DMS114 treated with DMSO at 0.1 percent for 48 hours (cell line): ENCODE measurements at regions not wholly inside any gene's neighbourhood (a gene's known extent, or its start where the extent isn't known, plus 50 kb on each side); places are given as distances from the start of the nearest gene placed in this dataset.
A peak's percentile ranks its signal among the peaks of the same experiment; 100 is the strongest.

Experiments used
- DNase-seq: peaks from one replicate; lab custom pipeline; 2025; ENCODE audit not compliant: unreplicated experiment; lab: John Stamatoyannopoulos, UW

GRCh38 chr7:25850735-25851134 lies 301.3 kb upstream of the NFE2L3 start:
- DNase-seq = no peak

DNA sequence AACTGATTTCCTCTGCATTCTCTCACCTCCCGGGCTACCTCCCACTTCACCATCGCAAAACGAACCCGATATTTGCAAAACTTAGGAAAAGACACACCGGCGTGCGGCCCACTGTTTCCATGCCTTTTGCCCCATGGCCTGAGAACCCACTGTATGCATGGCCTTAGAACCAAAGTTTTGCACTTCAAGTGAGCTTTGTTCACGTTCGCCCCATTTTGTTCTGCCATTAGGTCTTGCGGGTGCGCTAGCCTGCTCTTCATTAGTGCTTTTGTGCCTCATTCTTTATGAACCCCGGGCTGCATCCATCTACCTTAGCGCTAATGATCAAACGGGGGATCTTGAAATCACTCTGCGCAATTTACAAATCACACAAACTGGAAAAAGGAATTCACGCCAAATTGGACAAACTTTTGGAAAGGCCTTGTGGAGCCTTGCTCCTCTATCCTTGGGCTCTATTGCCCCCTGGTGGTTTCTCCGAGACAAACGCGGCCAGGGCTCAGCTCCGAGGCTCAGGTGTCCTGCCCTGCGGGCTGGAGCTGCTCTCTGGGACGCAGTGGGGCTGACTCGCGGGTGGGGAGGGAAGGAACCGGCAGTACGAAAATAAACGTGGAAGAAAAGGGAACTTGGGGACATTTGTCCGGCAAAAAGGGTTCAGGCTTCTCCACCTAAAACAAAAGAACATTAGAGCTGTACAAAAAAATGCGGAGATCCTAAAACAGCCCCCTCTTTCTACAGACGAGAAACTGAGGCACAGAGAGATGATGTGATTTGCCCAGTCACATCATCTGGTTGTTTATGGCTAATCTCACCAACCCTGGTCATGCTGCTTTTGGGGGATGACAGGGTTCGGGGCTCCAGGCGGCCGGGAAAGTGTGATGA lies 300.4 kb upstream of the NFE2L3 start:
- DNase-seq = peak; percentile 49

- no peak for DNase-seq
These were observed 299.6 kb upstream of the NFE2L3 start for GRCh38 chr7:25852211-25852938.

DNA sequence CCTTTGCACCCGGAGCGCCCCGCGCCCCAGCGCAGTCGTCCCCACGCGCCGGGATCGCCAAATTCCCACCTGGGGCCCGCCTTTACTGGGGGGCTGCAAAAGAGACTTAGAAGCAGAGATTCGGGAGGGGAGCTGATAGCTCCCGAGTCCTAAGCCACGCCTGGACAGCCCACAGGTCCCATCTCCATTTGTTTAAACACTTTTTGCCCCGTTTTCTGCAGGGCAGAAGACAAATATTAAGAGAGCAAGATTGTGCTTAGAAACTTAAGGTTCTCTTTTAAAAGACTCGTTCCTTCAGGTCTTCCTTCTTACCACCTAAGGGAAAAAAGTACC lies 299.1 kb upstream of the NFE2L3 start:
- DNase-seq = peak; percentile 41

DNA sequence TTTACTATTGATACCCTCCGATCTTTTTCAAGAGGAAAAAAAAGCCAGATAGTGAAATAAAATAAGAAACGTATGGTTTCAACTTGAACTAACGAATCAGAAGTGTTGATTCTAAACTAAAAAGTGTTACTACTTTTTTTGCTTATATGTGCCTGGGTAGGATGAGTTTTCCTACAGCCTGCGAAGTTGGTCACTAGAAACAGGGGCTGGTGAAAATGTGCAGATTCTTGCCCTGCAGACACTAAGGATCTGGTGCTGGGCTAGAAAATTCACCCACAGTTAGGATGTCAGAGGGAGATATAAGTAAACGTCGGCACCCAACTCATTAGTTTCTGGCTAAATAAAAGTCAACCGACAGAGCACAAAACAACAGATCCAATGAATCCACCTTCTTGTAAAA lies 298.7 kb upstream of the NFE2L3 start:
- peak; percentile 43 for DNase-seq

DNA sequence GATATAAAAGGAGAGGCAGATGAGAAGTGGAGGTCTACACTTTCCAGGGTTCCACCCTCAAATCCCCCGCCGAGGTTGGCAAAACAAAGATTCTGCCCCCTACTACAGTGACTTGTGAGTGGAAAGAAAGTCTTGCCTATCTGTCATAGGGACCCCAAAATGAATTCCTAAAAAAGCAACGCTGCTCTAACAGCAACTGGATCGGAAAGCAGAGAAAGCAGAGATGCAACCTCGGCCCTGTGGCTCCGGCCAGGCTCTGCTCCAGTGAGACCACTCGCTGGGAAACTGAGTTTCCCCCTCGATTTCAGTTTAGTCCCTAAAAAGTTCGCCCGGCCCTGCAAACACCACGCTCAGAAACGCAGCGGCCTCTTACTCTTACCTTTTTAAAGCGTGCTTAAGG lies 297.9 kb upstream of the NFE2L3 start:
- no peak for DNase-seq

DNA sequence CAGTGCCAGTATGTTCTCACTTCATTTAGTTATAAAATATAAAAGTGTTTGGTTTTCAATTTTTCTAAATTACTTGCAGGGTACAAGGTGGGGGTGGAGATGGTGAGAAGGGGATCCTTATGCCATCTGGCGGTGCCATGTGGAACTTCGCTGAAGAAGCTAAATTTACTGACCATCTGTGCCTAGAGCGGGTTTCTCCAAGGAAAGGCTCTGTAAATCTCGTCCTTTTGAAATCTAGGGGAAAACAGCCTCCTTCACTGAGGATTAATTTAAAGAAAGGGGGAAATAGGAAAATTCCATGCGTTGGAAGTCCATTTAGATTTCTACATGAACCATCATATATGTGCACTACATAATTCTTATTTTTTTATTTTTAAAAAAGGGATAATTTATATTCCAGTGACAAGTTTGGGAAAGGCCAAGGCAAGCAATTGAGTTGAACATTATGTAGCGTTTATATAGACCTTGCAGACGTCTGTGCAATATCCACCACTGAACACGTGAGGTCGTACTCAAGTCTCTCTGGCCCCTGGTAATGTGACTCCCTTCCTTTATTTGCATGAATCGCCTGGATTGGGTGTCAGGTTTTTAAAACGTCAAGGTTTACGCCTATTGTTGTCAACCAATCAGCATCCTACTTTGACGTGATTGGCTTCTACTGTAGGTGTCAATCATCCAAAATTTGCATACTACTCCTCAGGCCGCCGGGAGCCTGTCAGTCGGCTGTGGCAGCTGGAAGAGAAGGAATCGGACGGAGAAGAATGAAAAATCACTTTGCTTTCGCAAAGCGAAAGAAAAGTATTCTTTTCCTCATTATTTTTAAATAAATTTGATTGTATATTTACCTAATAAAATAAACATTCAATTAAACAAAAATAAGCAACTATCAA lies 297.1 kb upstream of the NFE2L3 start:
- DNase-seq = peak; percentile 77

DNA sequence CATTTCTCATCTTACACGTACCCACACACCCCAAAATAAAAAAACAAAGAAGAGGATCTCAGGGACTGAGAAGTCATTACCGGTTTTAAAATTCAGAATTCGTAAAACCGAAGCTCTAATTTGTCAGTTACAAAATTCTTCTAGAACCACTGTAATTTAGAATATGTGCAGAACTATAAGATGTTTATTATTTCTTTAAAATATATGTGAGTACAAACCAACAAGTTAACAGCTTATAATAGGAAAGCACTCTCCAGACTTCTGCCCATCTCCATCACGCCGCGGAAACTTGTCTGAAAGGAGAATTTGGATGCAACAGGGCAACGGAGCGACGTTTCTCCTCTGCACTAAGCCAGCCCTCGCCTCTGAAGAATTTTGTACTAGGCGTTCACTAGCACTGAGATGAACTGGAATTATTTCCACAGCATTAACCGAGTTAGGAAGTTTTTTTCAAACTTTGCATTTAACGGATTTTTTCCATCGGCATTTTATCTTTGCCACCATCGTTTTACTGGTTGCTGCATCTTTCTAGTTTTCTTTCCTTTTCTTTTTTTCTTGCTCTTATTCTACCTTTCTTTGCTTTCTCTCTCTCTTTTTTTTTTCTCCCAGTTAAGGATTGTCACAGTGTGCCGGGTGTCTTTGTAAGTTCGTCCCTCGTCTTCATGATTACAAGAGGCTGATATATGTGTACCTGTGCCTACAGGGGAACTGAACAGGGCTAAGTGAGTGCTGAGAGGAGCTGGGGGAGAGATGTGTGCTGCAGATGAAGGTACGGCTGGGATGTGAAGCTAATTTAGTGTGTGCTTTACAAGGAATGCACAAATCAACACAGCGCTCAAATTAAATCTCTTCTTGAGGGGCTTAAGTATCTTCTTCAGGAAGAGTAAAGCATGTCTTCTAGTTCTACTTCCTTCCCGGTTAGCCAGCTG lies 295.9 kb upstream of the NFE2L3 start:
- peak; percentile 51 for DNase-seq

DNA sequence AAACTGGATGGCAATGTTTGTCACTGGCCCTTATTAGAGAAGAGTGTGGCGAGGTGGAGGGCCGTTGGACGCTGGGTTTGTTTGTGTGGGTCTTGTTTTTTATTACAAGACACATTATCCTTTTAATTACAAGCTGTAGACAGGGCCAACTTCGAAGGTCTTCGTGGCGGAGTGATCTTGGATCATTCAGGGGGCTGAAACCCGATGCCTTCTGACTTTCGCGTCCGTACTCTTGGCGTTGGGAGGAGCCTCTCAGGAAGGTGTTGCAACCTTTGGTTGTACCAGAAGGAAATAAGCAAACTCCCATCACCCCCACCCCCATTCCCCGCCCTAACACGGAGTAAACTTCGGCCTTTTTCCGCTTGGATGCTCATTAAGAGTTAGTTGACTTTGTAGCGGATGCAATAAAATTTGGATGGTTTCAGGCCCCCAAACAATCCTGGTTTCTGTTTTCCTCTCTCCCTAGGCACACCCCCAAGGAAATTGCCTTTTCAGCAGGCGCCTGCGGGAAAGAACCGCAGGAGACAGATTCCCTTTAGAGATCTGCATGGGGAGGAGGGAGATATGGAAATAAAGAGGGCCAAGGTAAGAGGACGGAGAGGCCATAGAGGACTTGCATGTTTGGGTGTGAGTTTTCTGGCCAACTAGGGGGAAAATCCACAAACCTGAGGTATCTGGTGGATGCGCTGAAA lies 294.5 kb upstream of the NFE2L3 start:
- no peak for DNase-seq

DNA sequence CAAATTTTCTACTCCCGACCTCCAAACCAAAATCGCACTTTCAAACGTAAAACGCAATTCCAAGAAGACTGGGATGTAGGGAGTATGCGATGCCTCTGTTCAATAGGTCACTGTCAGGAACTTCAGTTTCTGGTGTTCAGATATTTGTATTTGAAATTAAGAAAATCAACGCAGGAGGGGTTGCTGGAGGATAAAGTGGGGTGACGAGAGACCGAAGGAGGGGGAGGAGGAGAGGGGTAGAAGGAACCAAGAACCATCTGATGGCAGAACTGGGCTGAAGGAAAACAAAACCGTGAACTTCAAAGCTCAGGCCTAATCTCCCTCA lies 293.8 kb upstream of the NFE2L3 start:
- no peak for DNase-seq

DNA sequence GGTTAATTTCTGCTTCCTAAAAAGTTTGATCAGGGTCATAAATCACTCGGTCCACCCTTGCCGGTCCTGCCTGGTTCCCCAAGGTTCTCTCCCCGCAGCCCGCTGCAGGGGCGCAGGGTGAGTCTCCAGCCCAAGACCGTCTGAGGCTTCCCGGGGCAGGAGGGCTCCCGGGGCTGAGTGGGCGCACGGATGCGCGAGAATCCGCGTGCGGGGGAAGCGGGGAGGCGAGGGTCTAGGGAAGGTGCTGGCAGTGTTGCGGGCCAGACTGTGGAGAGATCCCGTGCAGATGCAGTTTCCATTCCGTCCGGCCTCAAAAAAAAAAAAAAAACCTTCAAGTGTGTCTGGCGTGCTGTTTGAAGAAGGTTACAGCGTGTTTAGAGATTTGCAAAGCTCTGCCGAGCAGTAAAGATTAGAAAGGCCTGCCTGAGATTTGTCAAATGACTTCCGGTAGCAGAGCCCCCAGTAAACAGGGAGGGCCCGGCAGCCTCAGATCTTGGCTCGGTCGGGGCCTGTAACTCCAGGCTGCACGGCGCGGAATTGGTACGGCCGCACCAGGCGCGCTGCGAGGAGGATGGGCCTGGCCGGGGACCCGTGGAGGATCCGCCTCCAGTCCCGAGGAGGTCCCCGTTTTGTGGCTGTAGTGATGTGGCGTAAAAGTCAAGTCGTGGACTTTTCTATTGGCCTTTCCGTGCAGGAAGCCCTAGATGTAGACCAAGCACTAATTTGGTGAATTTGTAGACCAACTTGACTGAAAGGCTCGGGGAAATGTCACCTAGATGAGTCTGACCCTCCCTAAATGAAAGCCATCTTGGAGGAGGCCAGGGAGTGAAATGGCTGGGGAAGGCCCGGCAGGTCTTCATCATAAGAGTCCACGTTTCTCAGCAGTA lies 293.2 kb upstream of the NFE2L3 start:
- DNase-seq = no peak

DNA sequence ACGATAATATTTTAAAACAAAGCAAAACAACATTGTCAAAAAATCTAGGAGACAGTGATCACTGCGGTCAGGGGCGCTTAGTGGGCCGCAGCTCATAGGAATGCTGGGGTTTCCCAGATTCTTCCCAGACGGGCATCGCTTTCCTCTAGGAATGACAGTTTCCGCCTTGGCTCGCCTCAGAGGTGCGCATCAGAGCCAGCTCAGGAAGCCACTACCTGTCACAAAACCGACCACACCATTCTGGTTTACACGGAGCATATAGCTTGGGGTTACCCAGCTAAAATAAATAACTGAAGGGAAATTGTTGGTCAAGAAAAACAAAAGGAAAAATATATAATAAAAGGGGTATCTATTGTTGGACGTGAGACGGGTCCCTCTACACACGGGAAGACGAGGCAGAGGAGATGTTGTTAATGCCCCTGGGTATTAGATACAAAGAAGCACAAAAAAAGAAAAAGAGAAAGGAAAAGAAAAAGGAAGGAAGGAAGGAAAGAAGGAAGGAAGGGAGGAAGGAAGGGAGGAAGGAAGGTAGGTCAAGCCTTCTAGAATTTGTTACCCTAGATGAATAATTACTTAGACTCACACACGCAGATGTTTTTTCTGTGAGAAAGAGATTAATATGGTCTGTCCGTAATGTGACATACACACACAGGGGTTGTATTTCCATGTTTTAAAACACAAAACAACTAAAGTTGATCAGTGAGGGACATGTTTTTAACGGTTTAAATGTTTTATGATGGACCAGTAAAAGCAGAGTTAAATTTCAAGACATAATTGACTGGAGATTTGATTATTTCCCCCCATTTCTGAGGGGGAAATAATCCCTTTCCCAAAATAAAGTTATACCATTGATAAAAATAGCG lies 292.4 kb upstream of the NFE2L3 start:
- DNase-seq = no peak

GRCh38 chr7:25860275-25861163 lies 291.5 kb upstream of the NFE2L3 start:
- peak; percentile 11 for DNase-seq

GRCh38 chr7:25861164-25861496 lies 290.9 kb upstream of the NFE2L3 start:
- DNase-seq = no peak

- DNase-seq = no peak
These were observed 290.3 kb upstream of the NFE2L3 start for GRCh38 chr7:25861601-25862260.

DNA sequence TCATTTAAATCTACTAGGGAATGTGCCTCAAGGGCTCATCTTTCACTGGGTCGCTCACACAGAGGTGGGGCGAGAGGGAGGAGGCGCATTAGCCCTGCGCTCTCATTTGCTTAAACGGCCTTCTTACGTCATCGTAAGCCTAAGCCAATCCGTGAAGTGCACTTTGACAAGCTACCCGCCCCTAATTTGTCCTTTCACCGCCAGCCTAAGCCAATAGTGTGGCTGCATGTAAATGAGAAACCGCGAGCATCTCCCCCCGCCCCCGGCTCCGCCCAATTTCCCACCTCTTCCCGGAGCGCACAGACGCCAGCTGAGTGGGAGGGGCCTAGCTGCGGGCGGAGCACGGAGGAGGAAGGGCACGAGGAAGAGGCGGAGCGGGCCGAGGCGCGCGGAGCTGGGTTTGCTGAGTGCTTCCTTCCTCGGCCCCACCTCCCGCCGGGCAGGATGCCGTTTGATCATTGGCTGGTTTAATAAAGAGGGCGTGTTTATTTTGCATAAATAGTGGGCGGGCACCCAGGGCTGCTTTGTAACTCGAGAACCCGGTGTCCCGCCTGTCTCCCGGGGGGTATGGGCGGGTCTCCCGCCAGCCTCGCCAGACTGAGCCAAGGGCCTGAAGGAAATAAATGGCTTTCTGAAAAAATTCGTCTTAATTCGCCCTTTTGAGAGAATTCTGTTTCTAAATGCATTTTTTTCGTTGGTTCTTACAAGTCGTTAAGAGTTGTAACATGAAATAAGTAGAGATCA lies 289.6 kb upstream of the NFE2L3 start:
- DNase-seq = peak; percentile 98
